BE2C (cell line): ENCODE measurements at regions not wholly inside any gene's neighbourhood (a gene's known extent, or its start where the extent isn't known, plus 50 kb on each side); places are given as distances from the start of the nearest gene placed in this dataset.

Experiments used
- DNase-seq: peaks from one replicate; pipeline ENCODE4 v3.0.0-alpha.2; 2020
- H3K27me3 ChIP-seq: fragments of 250-450 bp; sonication (Bioruptor Pico); 2 replicates; pipeline ENCODE4 v1.5.1; 2020; ENCODE audit warnings: mild to moderate bottlenecking
- H3K36me3 ChIP-seq: fragments of 250-450 bp; sonication (Bioruptor Pico); 2 replicates; pipeline ENCODE4 v1.5.1; 2020; ENCODE audit warnings: mild to moderate bottlenecking
- H3K4me1 ChIP-seq: fragments of 250-450 bp; sonication (Bioruptor Pico); 2 replicates; pipeline ENCODE4 v1.5.1; 2020
- H3K4me3 ChIP-seq: 2 replicates; pipeline ENCODE4 v1.5.1; 2011; ENCODE audit warnings: low read depth, low read length
- H3K9me3 ChIP-seq: fragments of 250-450 bp; sonication (Bioruptor Pico); 2 replicates; pipeline ENCODE4 v1.5.1; 2020
- TF ChIP-seq, protein P1 (sequence below): IDR thresholded peaks from 2 replicates; pipeline ENCODE4 v1.5.1; 2012; ENCODE audit warnings: mild to moderate bottlenecking, low read depth, low read length

DNA sequence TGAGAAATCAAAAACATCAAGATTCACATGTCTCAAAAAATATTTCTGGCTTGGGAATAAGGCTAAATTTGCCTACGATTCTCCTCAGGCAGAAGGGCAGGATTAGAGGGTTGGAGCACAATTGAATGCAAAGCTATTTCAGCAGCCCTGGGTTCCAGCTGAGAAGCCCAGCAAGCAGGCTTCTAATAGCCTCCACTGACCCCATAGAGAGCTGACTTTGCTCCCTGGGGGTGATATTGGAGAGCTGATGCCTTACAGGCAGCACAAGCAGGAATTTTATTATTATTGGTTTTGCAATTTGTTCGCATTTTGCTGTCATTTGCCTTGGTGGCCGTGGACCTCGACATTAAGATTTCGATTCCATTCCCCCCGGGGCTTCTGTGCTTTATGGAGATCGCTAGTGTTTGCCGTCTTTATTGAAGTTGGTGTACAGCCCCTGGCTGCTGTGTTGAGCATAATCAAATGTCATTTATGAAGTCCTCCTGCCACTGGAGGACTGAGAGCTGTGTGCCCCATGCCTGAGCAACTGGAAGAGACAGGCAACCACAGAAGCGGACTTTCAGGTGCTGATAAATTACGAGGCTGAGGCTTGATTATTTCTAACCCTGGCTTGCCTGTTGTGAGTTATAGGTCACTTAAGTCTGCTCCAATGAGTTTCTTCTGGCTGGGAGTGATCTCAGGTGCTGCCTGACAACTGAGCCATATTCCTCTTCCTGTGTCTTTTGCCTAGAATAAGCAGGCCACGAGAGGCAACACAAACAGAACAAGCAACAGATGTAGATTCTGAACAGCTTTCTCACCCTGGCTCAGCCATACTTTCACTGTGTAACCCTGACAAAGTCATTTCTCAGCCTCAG, 518.4 kb upstream of the CAMK1G start:
- H3K9me3 ChIP-seq = no peaks in the 10 kb centered on the region
- no peaks in the 10 kb centered on the region for H3K36me3 ChIP-seq
- TF ChIP-seq, protein P1, sequence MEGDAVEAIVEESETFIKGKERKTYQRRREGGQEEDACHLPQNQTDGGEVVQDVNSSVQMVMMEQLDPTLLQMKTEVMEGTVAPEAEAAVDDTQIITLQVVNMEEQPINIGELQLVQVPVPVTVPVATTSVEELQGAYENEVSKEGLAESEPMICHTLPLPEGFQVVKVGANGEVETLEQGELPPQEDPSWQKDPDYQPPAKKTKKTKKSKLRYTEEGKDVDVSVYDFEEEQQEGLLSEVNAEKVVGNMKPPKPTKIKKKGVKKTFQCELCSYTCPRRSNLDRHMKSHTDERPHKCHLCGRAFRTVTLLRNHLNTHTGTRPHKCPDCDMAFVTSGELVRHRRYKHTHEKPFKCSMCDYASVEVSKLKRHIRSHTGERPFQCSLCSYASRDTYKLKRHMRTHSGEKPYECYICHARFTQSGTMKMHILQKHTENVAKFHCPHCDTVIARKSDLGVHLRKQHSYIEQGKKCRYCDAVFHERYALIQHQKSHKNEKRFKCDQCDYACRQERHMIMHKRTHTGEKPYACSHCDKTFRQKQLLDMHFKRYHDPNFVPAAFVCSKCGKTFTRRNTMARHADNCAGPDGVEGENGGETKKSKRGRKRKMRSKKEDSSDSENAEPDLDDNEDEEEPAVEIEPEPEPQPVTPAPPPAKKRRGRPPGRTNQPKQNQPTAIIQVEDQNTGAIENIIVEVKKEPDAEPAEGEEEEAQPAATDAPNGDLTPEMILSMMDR = no peak
- H3K27me3 ChIP-seq = no peaks in the 10 kb centered on the region
- peaks cover 3% of the 10 kb centered on the region for H3K4me1 ChIP-seq
- no peak overlapping the region for H3K4me3 ChIP-seq
- no peak for DNase-seq

DNA sequence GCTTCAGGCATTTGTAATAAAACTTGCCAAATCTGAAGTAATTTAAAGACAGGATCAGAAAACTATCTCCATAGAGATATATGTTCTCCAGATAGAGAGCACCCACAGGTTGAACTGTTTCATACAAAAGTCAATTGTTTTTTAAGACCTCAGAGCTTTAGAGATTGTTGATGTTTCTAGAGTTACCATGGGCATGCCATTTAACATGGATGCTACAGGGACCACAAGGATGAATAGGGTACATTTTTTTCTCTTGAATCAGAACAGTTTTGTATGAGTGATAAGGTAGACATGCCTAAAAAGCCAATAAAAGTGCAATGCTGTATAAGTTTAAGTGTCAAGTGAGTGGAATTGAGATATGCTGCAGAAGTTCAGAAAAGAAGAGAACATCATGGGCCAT, 511.0 kb upstream of the CAMK1G start:
- H3K4me3 ChIP-seq = no peak overlapping the region
- no peaks in the 10 kb centered on the region for H3K27me3 ChIP-seq
- DNase-seq = no peak
- no peaks in the 10 kb centered on the region for H3K36me3 ChIP-seq
- no peaks in the 10 kb centered on the region for H3K9me3 ChIP-seq
- H3K4me1 ChIP-seq = peaks cover 4% of the 10 kb centered on the region
- TF ChIP-seq, protein P1 = no peak

DNA sequence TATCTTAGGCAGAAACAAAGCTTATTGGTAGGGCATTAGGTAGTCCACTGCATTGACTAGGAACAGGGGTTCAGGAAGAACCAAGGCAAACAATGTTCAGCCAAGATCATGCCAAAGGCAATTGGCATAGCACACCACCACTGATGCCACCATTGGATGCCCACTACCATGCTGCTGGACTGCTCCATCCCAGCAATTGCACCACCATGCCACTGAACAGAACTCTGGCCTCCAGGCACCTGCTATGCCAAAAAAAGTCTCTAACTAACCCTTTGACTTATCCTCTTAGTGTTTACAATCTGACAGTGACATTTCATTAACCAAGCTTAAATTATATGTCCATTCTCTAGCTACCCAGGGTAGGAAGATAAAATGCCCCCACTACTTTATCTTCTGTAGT, 509.6 kb upstream of the CAMK1G start:
- TF ChIP-seq, protein P1 = no peak

DNA sequence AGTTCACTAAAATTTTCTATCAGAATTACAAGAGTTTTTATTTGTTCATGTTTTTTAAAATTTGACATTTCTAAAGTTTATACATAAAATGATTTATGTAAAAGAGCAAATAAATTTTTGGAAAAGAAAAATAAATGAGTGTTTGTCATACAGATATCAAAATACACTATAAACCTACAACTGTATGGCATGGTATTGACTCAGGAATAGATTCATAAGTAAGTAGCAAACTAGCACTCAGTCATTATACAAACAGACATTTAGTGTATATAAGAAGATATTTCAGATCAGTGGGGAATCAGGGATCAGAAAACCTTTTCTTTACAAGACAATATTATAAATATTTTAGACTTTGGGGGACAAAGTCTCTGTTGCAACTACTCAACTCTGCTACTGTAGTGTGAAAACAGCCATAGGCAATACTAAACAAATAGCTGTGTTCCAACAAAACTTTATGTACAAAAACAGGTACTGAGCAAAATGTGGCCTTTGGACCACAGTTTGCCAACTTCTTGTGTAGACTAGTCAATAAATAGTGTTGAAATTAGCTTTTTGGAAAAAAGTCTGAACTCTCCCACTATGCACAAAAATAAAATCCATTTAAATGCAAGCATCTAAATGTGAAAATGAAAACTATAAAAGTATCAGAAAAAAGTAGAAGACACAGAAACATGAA, 508.8 kb upstream of the CAMK1G start:
- Histone ChIP-seq H3K9me3 (no peaks in the 10 kb centered on the region), H3K27me3 (no peaks in the 10 kb centered on the region), H3K4me1 (peaks cover 4% of the 10 kb centered on the region), H3K36me3 (no peaks in the 10 kb centered on the region), H3K4me3 (no peak overlapping the region)
- TF ChIP-seq, protein P1 = no peak
- no peak for DNase-seq

More for the DNA sequence above, 509.6 kb upstream of the CAMK1G start:
- Histone ChIP-seq H3K36me3 (no peaks in the 10 kb centered on the region), H3K9me3 (no peaks in the 10 kb centered on the region), H3K4me3 (no peak overlapping the region), H3K27me3 (no peaks in the 10 kb centered on the region), H3K4me1 (peaks cover 4% of the 10 kb centered on the region)
- DNase-seq = no peak

DNA sequence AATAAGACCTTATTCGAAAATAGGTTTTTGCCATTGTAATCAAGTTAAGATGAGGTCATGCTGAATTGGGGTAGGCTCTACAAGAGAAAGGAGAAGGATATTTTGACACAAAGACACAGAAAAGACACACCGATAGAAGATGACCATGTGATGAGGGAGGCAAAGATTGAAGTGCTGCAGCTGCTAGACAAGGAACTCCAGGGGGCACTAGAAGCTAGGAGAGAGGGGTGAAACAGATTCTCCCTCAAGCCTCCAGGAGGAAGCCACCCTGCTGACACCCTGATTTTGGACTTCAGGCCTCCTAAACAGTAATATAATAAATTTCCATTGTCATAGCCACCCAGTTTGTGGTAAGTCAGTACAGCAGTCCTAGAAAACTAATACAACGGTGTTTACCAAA, 506.8 kb upstream of the CAMK1G start:
- peak; percentile 36 for DNase-seq
- H3K27me3 ChIP-seq = no peaks in the 10 kb centered on the region
- no peak overlapping the region for H3K4me3 ChIP-seq
- no peaks in the 10 kb centered on the region for H3K9me3 ChIP-seq
- no peaks in the 10 kb centered on the region for H3K36me3 ChIP-seq
- peaks cover 4% of the 10 kb centered on the region for H3K4me1 ChIP-seq
- TF ChIP-seq, protein P1 = peak; percentile 76
